Astrocyte (in vitro differentiated cells and primary cell): ENCODE measurements at regions not wholly inside any gene's neighbourhood (a gene's known extent, or its start where the extent isn't known, plus 50 kb on each side); places are given as distances from the start of the nearest gene placed in this dataset.

Experiments used
- DNase-seq: peaks from one replicate; pipeline ENCODE4 v3.0.0-alpha.2; 2010; ENCODE audit warnings: low read depth
- FAIRE-seq: peaks from 2 replicates; lab custom pipeline; 2011; peaks lifted over from hg19 to GRCh38; lab: Jason Lieb, UNC
- H2AFZ ChIP-seq: 2 replicates; pipeline ENCODE4 v1.6.0; 2012; ENCODE audit warnings: low read depth, low read length, inconsistent platforms
- H3K27ac ChIP-seq: 2 replicates; pipeline ENCODE4 v1.5.1; 2011; ENCODE audit warnings: low read depth, low read length, inconsistent platforms
- H3K27me3 ChIP-seq: 2 replicates; pipeline ENCODE4 v1.6.0; 2011; ENCODE audit warnings: low read length, inconsistent platforms; ENCODE audit not compliant: insufficient read depth
- H3K36me3 ChIP-seq: 2 replicates; pipeline ENCODE4 v1.5.1; 2011; ENCODE audit warnings: low read length, inconsistent platforms; ENCODE audit not compliant: insufficient read depth
- H3K4me1 ChIP-seq: 2 replicates; pipeline ENCODE4 v1.5.1; 2011; ENCODE audit warnings: low read length, inconsistent platforms; ENCODE audit not compliant: insufficient read depth
- H3K4me2 ChIP-seq: 2 replicates; pipeline ENCODE4 v1.6.0; 2012; ENCODE audit warnings: low read length, inconsistent platforms
- H3K4me3 ChIP-seq: 2 replicates; pipeline ENCODE4 v1.5.1; 2011; ENCODE audit warnings: low read depth, mild to moderate bottlenecking, low read length, inconsistent platforms; ENCODE audit not compliant: insufficient read depth
- H3K79me2 ChIP-seq: 2 replicates; pipeline ENCODE4 v1.6.0; 2012; ENCODE audit warnings: mild to moderate bottlenecking, low read length, inconsistent platforms; ENCODE audit not compliant: insufficient read depth
- H3K9ac ChIP-seq: 2 replicates; pipeline ENCODE4 v1.6.0; 2012; ENCODE audit warnings: mild to moderate bottlenecking, low read length, inconsistent platforms
- H3K9me3 ChIP-seq: 2 replicates; pipeline ENCODE4 v1.5.1; 2012; ENCODE audit warnings: low read depth, mild to moderate bottlenecking, low read length, inconsistent platforms; ENCODE audit not compliant: insufficient read depth
- H4K20me1 ChIP-seq: 2 replicates; pipeline ENCODE4 v1.6.0; 2012; ENCODE audit warnings: low read length, inconsistent platforms; ENCODE audit not compliant: insufficient read depth
- H3K27ac Mint-ChIP-seq: one replicate; pipeline ENCODE4 v1.8.0; 2021; ENCODE audit warnings: mild to moderate bottlenecking, mixed read lengths; ENCODE audit not compliant: unreplicated experiment
- H3K27me3 Mint-ChIP-seq: one replicate; pipeline ENCODE4 v1.8.0; 2021; ENCODE audit warnings: low read depth, mixed read lengths; ENCODE audit not compliant: unreplicated experiment
- H3K36me3 Mint-ChIP-seq: one replicate; pipeline ENCODE4 v1.8.0; 2021; ENCODE audit warnings: low read depth, mixed read lengths; ENCODE audit not compliant: unreplicated experiment
- H3K4me1 Mint-ChIP-seq: one replicate; pipeline ENCODE4 v1.8.0; 2021; ENCODE audit warnings: low read depth, mixed read lengths; ENCODE audit not compliant: unreplicated experiment
- H3K4me3 Mint-ChIP-seq: one replicate; pipeline ENCODE4 v1.8.0; 2021; ENCODE audit warnings: mild to moderate bottlenecking, moderate library complexity, mixed read lengths; ENCODE audit not compliant: unreplicated experiment
- H3K9me3 Mint-ChIP-seq: one replicate; pipeline ENCODE4 v1.8.0; 2021; ENCODE audit warnings: mild to moderate bottlenecking, mixed read lengths; ENCODE audit not compliant: unreplicated experiment
- CTCF ChIP-seq: IDR thresholded peaks from 2 replicates; pipeline ENCODE4 v1.5.1; 2011; ENCODE audit warnings: low read depth, mild to moderate bottlenecking, inconsistent platforms, low read length, moderate library complexity; ENCODE audit not compliant: insufficient read depth
- EZH2 ChIP-seq: IDR thresholded peaks from 2 replicates; pipeline ENCODE4 v1.6.1; 2012; ENCODE audit warnings: mild to moderate bottlenecking, low read length, inconsistent platforms; ENCODE audit not compliant: insufficient read depth

- Mint-ChIP-seq H3K36me3 (no peaks in the 10 kb centered on the region), H3K27me3 (peaks cover 5% of the 10 kb centered on the region), H3K9me3 (peaks cover 2% of the 10 kb centered on the region), H3K27ac (no peak overlapping the region), H3K4me3 (no peak overlapping the region), H3K4me1 (no peaks in the 10 kb centered on the region)
- FAIRE-seq (no peak), DNase-seq (no peak)
- Histone ChIP-seq H3K9ac (no peak overlapping the region), H2AFZ (no peak overlapping the region), H3K36me3 (no peaks in the 10 kb centered on the region), H3K9me3 (no peaks in the 10 kb centered on the region), H3K4me1 (no peaks in the 10 kb centered on the region), H3K79me2 (no peaks in the 10 kb centered on the region), H3K4me2 (no peak overlapping the region), H4K20me1 (no peaks in the 10 kb centered on the region), H3K4me3 (no peak overlapping the region), H3K27ac (no peak overlapping the region), H3K27me3 (no peaks in the 10 kb centered on the region)
- no peak for TF ChIP-seq EZH2
- TF ChIP-seq CTCF = no peak
These were observed 888.4 kb downstream of the BCL11A start for GRCh38 chr2:59665021-59665420.

- Histone ChIP-seq H3K79me2 (no peaks in the 10 kb centered on the region), H3K4me2 (no peak overlapping the region), H3K4me1 (no peaks in the 10 kb centered on the region), H3K9me3 (no peaks in the 10 kb centered on the region), H3K27me3 (no peaks in the 10 kb centered on the region), H3K36me3 (no peaks in the 10 kb centered on the region), H4K20me1 (no peaks in the 10 kb centered on the region), H3K27ac (no peak overlapping the region), H3K4me3 (no peak overlapping the region), H3K9ac (no peak overlapping the region), H2AFZ (no peak overlapping the region)
- H3K9me3 Mint-ChIP-seq = peaks cover 2% of the 10 kb centered on the region
- H3K27ac Mint-ChIP-seq = no peak overlapping the region
- TF ChIP-seq CTCF (no peak), EZH2 (no peak)
- no peaks in the 10 kb centered on the region for H3K4me1 Mint-ChIP-seq
- DNase-seq (no peak), FAIRE-seq (no peak)
- no peak overlapping the region for H3K4me3 Mint-ChIP-seq
- no peaks in the 10 kb centered on the region for H3K36me3 Mint-ChIP-seq
- H3K27me3 Mint-ChIP-seq = peaks cover 5% of the 10 kb centered on the region
These were observed 891.2 kb downstream of the BCL11A start for GRCh38 chr2:59662127-59662861.

GRCh38 chr2:59660262-59660661, 893.2 kb downstream of the BCL11A start:
- FAIRE-seq = no peak
- no peaks in the 10 kb centered on the region for H3K4me1 Mint-ChIP-seq
- no peaks in the 10 kb centered on the region for H3K9me3 Mint-ChIP-seq

More at GRCh38 chr2:59660262-59660661, 893.2 kb downstream of the BCL11A start:
- H3K4me2 ChIP-seq = no peak overlapping the region
- no peak for DNase-seq
- no peaks in the 10 kb centered on the region for H3K4me1 ChIP-seq
- no peak overlapping the region for H3K9ac ChIP-seq
- no peaks in the 10 kb centered on the region for H3K79me2 ChIP-seq
- no peak overlapping the region for H2AFZ ChIP-seq
- no peak overlapping the region for H3K27ac ChIP-seq
- Mint-ChIP-seq H3K36me3 (no peaks in the 10 kb centered on the region), H3K27me3 (peaks cover 5% of the 10 kb centered on the region), H3K27ac (no peak overlapping the region), H3K4me3 (no peak overlapping the region)
- H3K9me3 ChIP-seq = no peaks in the 10 kb centered on the region
- TF ChIP-seq EZH2 = no peak
- no peak for TF ChIP-seq CTCF
- no peaks in the 10 kb centered on the region for H3K27me3 ChIP-seq
- H3K36me3 ChIP-seq = no peaks in the 10 kb centered on the region
- no peak overlapping the region for H3K4me3 ChIP-seq
- no peaks in the 10 kb centered on the region for H4K20me1 ChIP-seq
